GM10266 (cell line): ENCODE measurements at regions not wholly inside any gene's neighbourhood (a gene's known extent, or its start where the extent isn't known, plus 50 kb on each side); places are given as distances from the start of the nearest gene placed in this dataset.

Experiments
- DNase-seq: peaks from one replicate; pipeline ENCODE4 v3.0.0; 2012; ENCODE audit errors: extremely low spot score
- CTCF ChIP-seq: IDR thresholded peaks from 2 replicates; pipeline ENCODE4 v1.5.1; 2012; ENCODE audit warnings: mild to moderate bottlenecking, low read depth; ENCODE audit not compliant: control insufficient read depth, insufficient read depth; ENCODE audit errors: missing control alignments

GRCh38 chr9:32220750-32221149 lies 163.7 kb upstream of the ACO1 start:
- DNase-seq, result no peak
- no peak for TF ChIP-seq CTCF

GRCh38 chr9:32234451-32234850 lies 150.0 kb upstream of the ACO1 start:
- no peak for DNase-seq
- no peak for TF ChIP-seq CTCF

- TF ChIP-seq CTCF, result no peak
- no peak for DNase-seq
Observed at GRCh38 chr9:32247168-32247567, 137.3 kb upstream of the ACO1 start.

GRCh38 chr9:32248189-32248712 lies 136.2 kb upstream of the ACO1 start:
- DNase-seq, result no peak
- TF ChIP-seq CTCF, result no peak

- TF ChIP-seq CTCF, result peak; percentile 79
- peak; percentile 37 for DNase-seq
Observed at GRCh38 chr9:32251539-32251938, 132.9 kb upstream of the ACO1 start.

- TF ChIP-seq CTCF, result no peak
- DNase-seq, result no peak
Observed at GRCh38 chr9:32253731-32254130, 130.7 kb upstream of the ACO1 start.

GRCh38 chr9:32255026-32255425 lies 129.4 kb upstream of the ACO1 start:
- DNase-seq, result no peak
- TF ChIP-seq CTCF, result no peak
